SK-N-SH (cell line): ENCODE measurements at regions not wholly inside any gene's neighbourhood (a gene's known extent, or its start where the extent isn't known, plus 50 kb on each side); places are given as distances from the start of the nearest gene placed in this dataset.

ENCODE experiments used
- CTCF ChIA-PET: fragments of 300-600, 350-600 bp; formaldehyde crosslinking; extraction: SDS; loops from one replicate; lab custom pipeline; 2021; lab: Yijun Ruan, JAX
- POLR2A ChIA-PET: fragments of 350-600 bp; sonication (Branson Sonifier 250); formaldehyde crosslinking; extraction: SDS; loops from one replicate; lab custom pipeline; 2020; ENCODE audit warnings: antibody characterized with exemption, inconsistent platforms; lab: Yijun Ruan, JAX
- DNase-seq: peaks from one replicate; pipeline ENCODE4 v3.0.0; 2012
- H2AFZ ChIP-seq: fragments of 200-600 bp; sonication (generic); 2 replicates; pipeline ENCODE4 v1.8.1; 2016; ENCODE audit warnings: antibody characterized with exemption, mild to moderate bottlenecking, low read depth
- H3F3A ChIP-seq: fragments of 200-600 bp; sonication (generic); replicated peaks from 2 replicates; pipeline ENCODE3; 2016; ENCODE audit warnings: antibody characterized with exemption, mild to moderate bottlenecking; ENCODE audit not compliant: insufficient read depth
- H3K27ac ChIP-seq, 2 experiments: fragments of 200-500 bp in 1 of 2; fragments of 200-600 bp in 1 of 2; sonication (Bioruptor generic) in 1 of 2; sonication (generic), shearing (Covaris generic) in 1 of 2; 2 replicates each; pipeline versions ENCODE4 v1.5.1 to v1.6.1; 2014 to 2016; ENCODE audit warnings: low read depth in 2 of 2, inconsistent platforms in 1 of 2, low read length in 1 of 2, mild to moderate bottlenecking in 1 of 2, mixed read lengths in 1 of 2
- H3K27me3 ChIP-seq: fragments of 200-600 bp; sonication (generic), shearing (Covaris generic); 2 replicates; pipeline ENCODE4 v1.6.1; 2016; ENCODE audit warnings: mixed run types; ENCODE audit not compliant: insufficient read depth
- H3K36me3 ChIP-seq, 2 experiments: fragments of 200-500 bp in 1 of 2; fragments of 200-600 bp in 1 of 2; sonication (Bioruptor generic) in 1 of 2; sonication (generic) in 1 of 2; replicated peaks in 1 of 2; 2 replicates each; pipeline versions ENCODE3 to v1.5.1; 2014 to 2016; ENCODE audit warnings: low read length in 1 of 2, mild to moderate bottlenecking in 1 of 2; ENCODE audit not compliant: insufficient read depth in 2 of 2, control insufficient read depth in 1 of 2
- H3K4me1 ChIP-seq, 2 experiments: fragments of 200-500 bp in 1 of 2; fragments of 200-600 bp in 1 of 2; sonication (Bioruptor generic) in 1 of 2; sonication (generic), shearing (Covaris generic) in 1 of 2; 2 replicates each; pipeline versions ENCODE4 v1.5.1 to v1.6.1; 2014 to 2016; ENCODE audit warnings: low read depth in 1 of 2, low read length in 1 of 2, mixed run types in 1 of 2; ENCODE audit not compliant: insufficient read depth in 2 of 2, control insufficient read depth in 1 of 2
- H3K4me2 ChIP-seq: fragments of 200-600 bp; sonication (generic), shearing (Covaris generic); 2 replicates; pipeline ENCODE4 v1.6.1; 2017; ENCODE audit warnings: mixed run types
- H3K4me3 ChIP-seq, 2 experiments: fragments of 200-500 bp in 1 of 2; fragments of 200-600 bp in 1 of 2; sonication (Bioruptor generic) in 1 of 2; sonication (generic), shearing (Covaris generic) in 1 of 2; 2 replicates each; pipeline versions ENCODE4 v1.5.1 to v1.8.1; 2014 to 2016; ENCODE audit warnings: low read depth in 2 of 2, inconsistent platforms in 1 of 2, low read length in 1 of 2, mild to moderate bottlenecking in 1 of 2, mixed read lengths in 1 of 2, moderate library complexity in 1 of 2
- H3K79me2 ChIP-seq: fragments of 200-600 bp; sonication (generic); 2 replicates; pipeline ENCODE4 v1.8.1; 2017; ENCODE audit warnings: mild to moderate bottlenecking; ENCODE audit not compliant: insufficient read depth
- H3K9ac ChIP-seq: fragments of 200-600 bp; sonication (generic); 2 replicates; pipeline ENCODE4 v1.6.1; 2017; ENCODE audit warnings: mixed run types
- H3K9me2 ChIP-seq: fragments of 200-600 bp; sonication (generic); 2 replicates; pipeline ENCODE4 v1.6.1; 2017; ENCODE audit warnings: mixed run types
- H3K9me3 ChIP-seq: fragments of 200-600 bp; sonication (generic); 2 replicates; pipeline ENCODE4 v1.6.1; 2017; ENCODE audit warnings: mixed run types, mild to moderate bottlenecking, moderate library complexity
- H4K20me1 ChIP-seq: fragments of 200-600 bp; sonication (generic); 2 replicates; pipeline ENCODE4 v1.6.1; 2017; ENCODE audit warnings: mild to moderate bottlenecking, mixed run types; ENCODE audit not compliant: insufficient read depth
- CHD2 ChIP-seq: fragments of 150-350 bp; IDR thresholded peaks from 2 replicates; pipeline ENCODE4 v1.6.1; 2018; ENCODE audit warnings: low read length; ENCODE audit not compliant: partially characterized antibody
- CTCF ChIP-seq: fragments of 200-600 bp; sonication (generic); IDR thresholded peaks from 2 replicates; pipeline ENCODE4 v1.6.1; 2017; ENCODE audit warnings: antibody characterized with exemption, mild to moderate bottlenecking, moderate library complexity
- EP300 ChIP-seq, 2 experiments: IDR thresholded peaks; 2 replicates each; pipeline versions ENCODE4 v1.4.0 to v1.6.1; 2012; ENCODE audit warnings: borderline replicate concordance in 1 of 2, low read depth in 1 of 2, low read length in 1 of 2
- EZH2phosphoT487 ChIP-seq: fragments of 200-600 bp; sonication (generic); IDR thresholded peaks from 2 replicates; pipeline ENCODE4 v1.6.1; 2017; ENCODE audit warnings: low read depth, mixed run types, mild to moderate bottlenecking, antibody characterized with exemption, moderate library complexity, borderline replicate concordance
- FOSL2 ChIP-seq: IDR thresholded peaks from 2 replicates; pipeline ENCODE4 v1.4.0; 2012; ENCODE audit warnings: low read depth, mild to moderate bottlenecking, moderate library complexity, borderline replicate concordance
- FOXJ3 ChIP-seq: sonication (generic); formaldehyde crosslinking; IDR thresholded peaks from 2 replicates; pipeline ENCODE4 v1.5.1; 2020; ENCODE audit warnings: mild to moderate bottlenecking, missing genetic modification reagents
- MAX ChIP-seq: IDR thresholded peaks from 2 replicates; pipeline ENCODE4 v1.4.0; 2012; ENCODE audit warnings: low read depth
- MEF2A ChIP-seq: IDR thresholded peaks from 2 replicates; pipeline ENCODE4 v1.4.0; 2012; ENCODE audit warnings: low read depth, borderline replicate concordance
- MXI1 ChIP-seq: IDR thresholded peaks from 2 replicates; pipeline ENCODE4 v1.6.1; 2012; ENCODE audit warnings: mild to moderate bottlenecking, low read depth, low read length, improper control_type of control experiment
- NRF1 ChIP-seq: IDR thresholded peaks from 2 replicates; pipeline ENCODE4 v1.6.1; 2012; ENCODE audit warnings: low read depth, mild to moderate bottlenecking, low read length
- PBX3 ChIP-seq: IDR thresholded peaks from 2 replicates; pipeline ENCODE4; 2012
- RCOR1 ChIP-seq: fragments of 150-350 bp; IDR thresholded peaks from 2 replicates; pipeline ENCODE4 v1.6.1; 2017; ENCODE audit warnings: antibody characterized with exemption, low read length
- SIN3A ChIP-seq: IDR thresholded peaks from 2 replicates; pipeline ENCODE4 v1.6.1; 2012; ENCODE audit warnings: low read depth, mild to moderate bottlenecking, low read length, moderate library complexity, borderline replicate concordance
- SMC3 ChIP-seq: IDR thresholded peaks from 2 replicates; pipeline ENCODE4 v1.6.1; 2012; ENCODE audit warnings: low read depth, low read length, improper control_type of control experiment
- TCF12 ChIP-seq: IDR thresholded peaks from 2 replicates; pipeline ENCODE4 v1.4.0; 2012
- TEAD4 ChIP-seq: IDR thresholded peaks from 2 replicates; pipeline ENCODE4 v1.4.0; 2012; ENCODE audit warnings: mild to moderate bottlenecking, borderline replicate concordance; ENCODE audit not compliant: insufficient read depth
- USF1 ChIP-seq: IDR thresholded peaks from 2 replicates; pipeline ENCODE4 v1.4.0; 2012; ENCODE audit warnings: low read depth, borderline replicate concordance
- YY1 ChIP-seq: IDR thresholded peaks from 2 replicates; pipeline ENCODE4 v1.4.0; 2012; ENCODE audit warnings: low read depth, mild to moderate bottlenecking

- TF ChIP-seq CHD2 (no peak), TCF12 (no peak), USF1 (no peak), PBX3 (no peak), FOXJ3 (no peak), SMC3 (no peak), EZH2phosphoT487 (no peak), NRF1 (no peak), MAX (no peak), FOSL2 (no peak), EP300 (IDR thresholded peaks at IDR 0.05; ENCODE audit: borderline replicate concordance in 1 of 2, low read depth in 1 of 2, low read length in 1 of 2) (no peak), MEF2A (no peak), YY1 (no peak), SIN3A (no peak), TEAD4 (no peak), CTCF (no peak), RCOR1 (no peak), MXI1 (no peak)
- Histone ChIP-seq H4K20me1 (no peaks in the 10 kb centered on the region), H3K9ac (no peak overlapping the region), H3K4me3 (no peak overlapping the region), H3K9me3 (no peaks in the 10 kb centered on the region), H3K27me3 (no peaks in the 10 kb centered on the region), H2AFZ (no peak overlapping the region), H3K9me2 (no peaks in the 10 kb centered on the region), H3K4me2 (no peak overlapping the region), H3K79me2 (no peaks in the 10 kb centered on the region), H3K36me3 (no peaks in the 10 kb centered on the region), H3F3A (no peaks in the 10 kb centered on the region), H3K27ac (no peak overlapping the region), H3K4me1 (no peaks in the 10 kb centered on the region)
- ChIA-PET CTCF (no interaction called here), POLR2A (no interaction called here)
- DNase-seq: no peak
Observed at GRCh38 chrX:125395626-125396025, 76.0 kb downstream of the TEX13C start.
